HepG2 (cell line): ENCODE measurements at regions not wholly inside any gene's neighbourhood (a gene's known extent, or its start where the extent isn't known, plus 50 kb on each side); places are given as distances from the start of the nearest gene placed in this dataset.

ENCODE experiments used
- ATAC-seq: fragments of 200-7000 bp; cut with Tn5 transposase; 3 replicates; pipeline ENCODE4 v1.9.1; 2020; ENCODE audit warnings: mild to moderate bottlenecking, moderate library complexity
- BruUV-seq: library from RNA; stranded (reverse); fragments of 400-500 nt; replicated peaks from 2 replicates; lab custom pipeline; 2021; lab: Mats Ljungman, UMichigan
- CTCF ChIA-PET: fragments of 300-600 bp; formaldehyde crosslinking; extraction: SDS; loops from one replicate; lab custom pipeline; 2021; ENCODE audit warnings: low total read pairs, inconsistent platforms, low intra/inter-chr PET ratio; lab: Yijun Ruan, JAX
- POLR2A ChIA-PET: fragments of 350-600 bp; sonication (Branson Sonifier 250); formaldehyde crosslinking; loops from one replicate; lab custom pipeline; 2020; ENCODE audit warnings: antibody characterized with exemption, inconsistent platforms; lab: Yijun Ruan, JAX
- DNase-seq: peaks from one replicate; pipeline ENCODE4 v3.0.0-alpha.2; 2015; ENCODE audit warnings: low spot score
- FAIRE-seq: peaks from 3 replicates; lab custom pipeline; 2011; peaks lifted over from hg19 to GRCh38; lab: Jason Lieb, UNC
- H2AFZ ChIP-seq: one replicate; pipeline ENCODE4 v1.6.1; 2011; ENCODE audit warnings: low read length, inconsistent platforms
- H3K27ac ChIP-seq: fragments of 300-600 bp; 3 replicates; pipeline ENCODE4 v1.8.0; 2011; ENCODE audit warnings: mixed run types, mild to moderate bottlenecking, mixed read lengths, low read length, inconsistent platforms; ENCODE audit not compliant: insufficient read depth; ENCODE audit errors: extremely low read length
- H3K27me3 ChIP-seq, 2 experiments: fragments of 200-600 bp in 1 of 2; 2 replicates in 1 of 2; 3 replicates in 1 of 2; pipeline versions ENCODE4 v1.6.0 to v1.8.0; 2011; ENCODE audit warnings: low read length in 2 of 2, mild to moderate bottlenecking in 2 of 2, moderate library complexity in 2 of 2, inconsistent platforms in 1 of 2; ENCODE audit not compliant: insufficient read depth in 2 of 2, control insufficient read depth in 1 of 2
- H3K36me3 ChIP-seq, 2 experiments: fragments of 200-600 bp in 1 of 2; replicated peaks in 1 of 2; 2 replicates in 1 of 2; 3 replicates in 1 of 2; pipeline versions ENCODE4 v1.5.1 to v1.8.0; 2011; ENCODE audit warnings: low read length in 2 of 2, inconsistent platforms in 1 of 2; ENCODE audit not compliant: insufficient read depth in 2 of 2, control insufficient read depth in 1 of 2
- H3K4me1 ChIP-seq: 2 replicates; pipeline ENCODE4 v1.5.1; 2012; ENCODE audit warnings: low read length, inconsistent platforms; ENCODE audit not compliant: insufficient read depth
- H3K4me2 ChIP-seq: 2 replicates; pipeline ENCODE4 v1.6.0; 2011; ENCODE audit warnings: low read depth, low read length, inconsistent platforms
- H3K4me3 ChIP-seq, 3 experiments: fragments of 200-600 bp in 1 of 3; sonication (generic), shearing (Covaris generic) in 1 of 3; replicated peaks in 1 of 3; 2 replicates each; pipeline ENCODE4 v1.5.1; 2011 to 2016; ENCODE audit warnings: low read length in 3 of 3, inconsistent platforms in 2 of 3, low read depth in 2 of 3, mild to moderate bottlenecking in 2 of 3, control low read depth in 1 of 3, mixed read lengths in 1 of 3; ENCODE audit not compliant: insufficient read depth in 1 of 3
- H3K79me2 ChIP-seq: one replicate; pipeline ENCODE4 v1.6.1; 2011; ENCODE audit warnings: low read length, inconsistent platforms; ENCODE audit not compliant: insufficient read depth
- H3K9ac ChIP-seq: 2 replicates; pipeline ENCODE4 v1.6.0; 2011; ENCODE audit warnings: mild to moderate bottlenecking, low read depth, low read length, inconsistent platforms; ENCODE audit not compliant: insufficient read depth
- H3K9me3 ChIP-seq: 2 replicates; pipeline ENCODE4 v1.5.1; 2012; ENCODE audit warnings: mild to moderate bottlenecking, low read length
- H4K20me1 ChIP-seq: 2 replicates; pipeline ENCODE4 v1.6.0; 2011; ENCODE audit warnings: inconsistent platforms, mild to moderate bottlenecking, low read length, moderate library complexity; ENCODE audit not compliant: insufficient read depth
- CREM ChIP-seq, 2 experiments: sonication (generic) in 1 of 2; formaldehyde crosslinking in 1 of 2; IDR thresholded peaks; 2 replicates each; pipeline versions ENCODE4 v1.4.0 to v1.6.1; 2016 to 2020; ENCODE audit warnings: antibody characterized with exemption in 1 of 2, mild to moderate bottlenecking in 1 of 2, missing genetic modification reagents in 1 of 2
- IRX3 ChIP-seq: sonication (generic); formaldehyde crosslinking; IDR thresholded peaks from 2 replicates; pipeline ENCODE4 v1.8.1; 2023; ENCODE audit warnings: mild to moderate bottlenecking, low read depth, missing genetic modification reagents, borderline replicate concordance
- NCOR1 ChIP-seq: fragments of 200-600 bp; sonication (generic); IDR thresholded peaks from 2 replicates; pipeline ENCODE4 v1.7.0; 2017; ENCODE audit warnings: antibody characterized with exemption, low read length, borderline replicate concordance
- NONO ChIP-seq, 2 experiments: fragments of 450-650 bp in 1 of 2; sonication (generic) in 1 of 2; formaldehyde crosslinking in 1 of 2; IDR thresholded peaks in 1 of 2; conservative IDR thresholded peaks in 1 of 2; 2 replicates each; pipeline versions ENCODE4 v1.6.1 to v1.8.0; 2017 to 2022; ENCODE audit warnings: mild to moderate bottlenecking in 1 of 2, missing genetic modification reagents in 1 of 2, moderate library complexity in 1 of 2
- PHF21A ChIP-seq: sonication (generic); formaldehyde crosslinking; IDR thresholded peaks from 2 replicates; pipeline ENCODE4 v1.5.0; 2020; ENCODE audit warnings: mild to moderate bottlenecking, missing genetic modification reagents
- ZNF124 ChIP-seq: sonication (generic); formaldehyde crosslinking; IDR thresholded peaks from 2 replicates; pipeline ENCODE4 v1.4.0; 2020; ENCODE audit warnings: missing genetic modification reagents
- ZNF253 ChIP-seq: sonication (generic); formaldehyde crosslinking; IDR thresholded peaks from 2 replicates; pipeline ENCODE4 v1.8.0; 2022; ENCODE audit warnings: mild to moderate bottlenecking, missing genetic modification reagents, borderline replicate concordance
- ZNF264 ChIP-seq: sonication (generic); formaldehyde crosslinking; IDR thresholded peaks from 2 replicates; pipeline ENCODE4 v1.4.0; 2020; ENCODE audit warnings: missing genetic modification reagents
- ZNF75D ChIP-seq: sonication (generic); formaldehyde crosslinking; IDR thresholded peaks from 2 replicates; pipeline ENCODE4 v1.8.1; 2023; ENCODE audit warnings: missing genetic modification reagents, mild to moderate bottlenecking, borderline replicate concordance
- WGBS: methylation state at CpG from one replicate; pipeline ENCODE4 v1.1.6; 2017; ENCODE audit warnings: low lambda C conversion rate; 5-methylcytosine and 5-hydroxymethylcytosine counted together
- in situ Hi-C: cut with HindIII; loops from 2 replicates; pipeline ENCODE4 v1.10.0; 2017; ENCODE audit warnings: low pct_unique_long_range_greater_than_20kb; ENCODE audit not compliant: extremely low pct_ligation_motif_present
- intact Hi-C: fragments of 100-400 bp; cut with micrococcal nuclease; formaldehyde crosslinking; loops from one replicate; pipeline ENCODE4 v1.10.0; 2022; ENCODE audit not compliant: unreplicated experiment
- TF ChIP-seq, protein P1 (sequence below): sonication (generic); formaldehyde crosslinking; IDR thresholded peaks from 2 replicates; pipeline ENCODE4 v1.5.0; 2020; ENCODE audit warnings: mild to moderate bottlenecking, missing genetic modification reagents, borderline replicate concordance
- TF ChIP-seq, protein P2 (sequence below): sonication (generic); formaldehyde crosslinking; IDR thresholded peaks from 2 replicates; pipeline ENCODE4 v1.4.0; 2020; ENCODE audit warnings: missing genetic modification reagents, borderline replicate concordance
- TF ChIP-seq, protein P3 (sequence below): sonication (generic); formaldehyde crosslinking; IDR thresholded peaks from 2 replicates; pipeline ENCODE4 v1.4.0; 2020; ENCODE audit warnings: mild to moderate bottlenecking, missing genetic modification reagents, borderline replicate concordance

DNA sequence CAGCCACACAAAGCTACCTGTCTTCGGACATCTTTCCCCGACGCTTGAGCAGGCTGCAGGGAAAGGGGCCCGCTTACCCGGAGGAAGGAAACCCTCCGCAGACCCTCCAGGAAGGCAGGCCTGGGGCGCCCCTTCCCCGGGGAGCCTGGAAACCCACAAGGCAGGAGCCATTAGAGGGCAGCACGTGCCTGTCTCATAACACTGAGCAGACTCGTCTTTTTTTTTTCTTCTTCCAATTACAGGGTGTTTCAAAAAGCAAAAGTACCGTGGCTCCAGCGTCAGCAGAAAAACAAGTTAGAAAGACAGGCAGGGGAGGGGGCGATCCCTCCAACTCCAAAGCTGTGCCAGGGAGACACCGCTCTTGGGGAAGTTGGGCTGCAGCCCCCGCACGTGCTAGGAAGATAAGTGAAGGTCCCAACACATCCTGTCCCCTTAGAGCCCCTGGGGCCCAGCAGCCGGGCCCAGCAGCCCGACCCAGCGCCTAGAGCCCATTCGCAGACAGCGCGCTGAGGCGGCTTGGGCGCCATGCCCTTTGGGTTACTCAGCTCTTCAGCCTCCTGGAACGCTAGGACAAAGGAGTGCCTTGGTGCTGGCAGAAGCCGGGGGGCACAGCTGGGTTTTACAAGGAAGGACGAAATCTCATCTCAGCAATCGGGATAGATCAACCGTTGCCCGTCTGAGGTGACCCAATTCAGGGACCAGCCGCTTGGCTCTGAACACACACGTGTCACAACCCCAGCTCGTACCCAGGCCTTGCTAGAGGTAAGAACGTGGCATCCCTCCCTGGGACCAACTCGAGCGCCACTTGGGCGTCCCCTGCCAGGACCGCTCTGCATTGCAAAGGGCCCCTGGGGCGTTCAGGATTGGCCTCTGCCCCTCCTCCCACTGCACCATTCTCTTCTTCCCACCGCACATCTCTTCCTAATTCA is 136.3 kb downstream of the LY86 start:
- Histone ChIP-seq H3K9ac (peak overlapping the region; percentile 30; the same call in 1 of the 2 replicates), H3K4me1 (peaks cover 31% of the 10 kb centered on the region), H3K4me3 (peak overlapping the region; percentile 26 to 75 (median 31)), H4K20me1 (no peaks in the 10 kb centered on the region), H3K9me3 (no peaks in the 10 kb centered on the region), H3K27me3 (peaks cover 0 to 4% of the 10 kb centered on the region in 2 experiments; a peak in 2 of 5 replicates), H2AFZ (peak overlapping the region; percentile 75), H3K79me2 (no peaks in the 10 kb centered on the region), H3K36me3 (no peaks in the 10 kb centered on the region), H3K27ac (no peak overlapping the region), H3K4me2 (peak overlapping the region; percentile 89)
- peak; percentile 47 for FAIRE-seq
- no TSS peak for BruUV-seq
- WGBS = 48% methylated on average over 30 of the region's 40 CpGs
- intact Hi-C loops = loop anchor here (1.0 to 10.0 kb wide), 4 partner anchors 48 to 890 kb away; partner anchors contain the start of gene RREB1
- peak; percentile 51 for DNase-seq
- ATAC-seq = peak; percentile 90
- ChIA-PET CTCF (interaction anchor here (1.5 to 1.6 kb wide), 2 partner anchors 514 to 519 kb away, joined by 10 to 13 read pairs; no protein-coding TSS in a partner anchor), POLR2A (no interaction called here)
- in situ Hi-C loops = loop anchor here (5.0 kb wide), 1 partner anchor 517 kb away; no protein-coding TSS in a partner anchor
- TF ChIP-seq IRX3 (CRISPR knock-in tag) (no peak), ZNF253 (CRISPR knock-in tag) (no peak), NONO (IDR thresholded peaks at IDR 0.05) (no peak), NONO (CRISPR knock-in tag; conservative IDR thresholded peaks at IDR 0.05) (no peak), CREM (IDR thresholded peaks at IDR 0.05) (no peak), CREM (CRISPR knock-in tag; IDR thresholded peaks at IDR 0.05) (no peak), ZNF124 (peak; percentile 68), ZNF264 (CRISPR knock-in tag) (no peak), PHF21A (CRISPR knock-in tag) (peak; percentile 57; the same call in 1 of the 2 replicates), NCOR1 (no peak), ZNF75D (CRISPR knock-in tag) (no peak)
- TF ChIP-seq, protein P1, sequence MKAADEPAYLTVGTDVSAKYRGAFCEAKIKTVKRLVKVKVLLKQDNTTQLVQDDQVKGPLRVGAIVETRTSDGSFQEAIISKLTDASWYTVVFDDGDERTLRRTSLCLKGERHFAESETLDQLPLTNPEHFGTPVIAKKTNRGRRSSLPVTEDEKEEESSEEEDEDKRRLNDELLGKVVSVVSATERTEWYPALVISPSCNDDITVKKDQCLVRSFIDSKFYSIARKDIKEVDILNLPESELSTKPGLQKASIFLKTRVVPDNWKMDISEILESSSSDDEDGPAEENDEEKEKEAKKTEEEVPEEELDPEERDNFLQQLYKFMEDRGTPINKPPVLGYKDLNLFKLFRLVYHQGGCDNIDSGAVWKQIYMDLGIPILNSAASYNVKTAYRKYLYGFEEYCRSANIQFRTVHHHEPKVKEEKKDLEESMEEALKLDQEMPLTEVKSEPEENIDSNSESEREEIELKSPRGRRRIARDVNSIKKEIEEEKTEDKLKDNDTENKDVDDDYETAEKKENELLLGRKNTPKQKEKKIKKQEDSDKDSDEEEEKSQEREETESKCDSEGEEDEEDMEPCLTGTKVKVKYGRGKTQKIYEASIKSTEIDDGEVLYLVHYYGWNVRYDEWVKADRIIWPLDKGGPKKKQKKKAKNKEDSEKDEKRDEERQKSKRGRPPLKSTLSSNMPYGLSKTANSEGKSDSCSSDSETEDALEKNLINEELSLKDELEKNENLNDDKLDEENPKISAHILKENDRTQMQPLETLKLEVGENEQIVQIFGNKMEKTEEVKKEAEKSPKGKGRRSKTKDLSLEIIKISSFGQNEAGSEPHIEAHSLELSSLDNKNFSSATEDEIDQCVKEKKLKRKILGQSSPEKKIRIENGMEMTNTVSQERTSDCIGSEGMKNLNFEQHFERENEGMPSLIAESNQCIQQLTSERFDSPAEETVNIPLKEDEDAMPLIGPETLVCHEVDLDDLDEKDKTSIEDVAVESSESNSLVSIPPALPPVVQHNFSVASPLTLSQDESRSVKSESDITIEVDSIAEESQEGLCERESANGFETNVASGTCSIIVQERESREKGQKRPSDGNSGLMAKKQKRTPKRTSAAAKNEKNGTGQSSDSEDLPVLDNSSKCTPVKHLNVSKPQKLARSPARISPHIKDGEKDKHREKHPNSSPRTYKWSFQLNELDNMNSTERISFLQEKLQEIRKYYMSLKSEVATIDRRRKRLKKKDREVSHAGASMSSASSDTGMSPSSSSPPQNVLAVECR (CRISPR knock-in tag) = 0 out of 2 replicates have a peak, but pooled peaks have one; percentile 8
- TF ChIP-seq, protein P2, sequence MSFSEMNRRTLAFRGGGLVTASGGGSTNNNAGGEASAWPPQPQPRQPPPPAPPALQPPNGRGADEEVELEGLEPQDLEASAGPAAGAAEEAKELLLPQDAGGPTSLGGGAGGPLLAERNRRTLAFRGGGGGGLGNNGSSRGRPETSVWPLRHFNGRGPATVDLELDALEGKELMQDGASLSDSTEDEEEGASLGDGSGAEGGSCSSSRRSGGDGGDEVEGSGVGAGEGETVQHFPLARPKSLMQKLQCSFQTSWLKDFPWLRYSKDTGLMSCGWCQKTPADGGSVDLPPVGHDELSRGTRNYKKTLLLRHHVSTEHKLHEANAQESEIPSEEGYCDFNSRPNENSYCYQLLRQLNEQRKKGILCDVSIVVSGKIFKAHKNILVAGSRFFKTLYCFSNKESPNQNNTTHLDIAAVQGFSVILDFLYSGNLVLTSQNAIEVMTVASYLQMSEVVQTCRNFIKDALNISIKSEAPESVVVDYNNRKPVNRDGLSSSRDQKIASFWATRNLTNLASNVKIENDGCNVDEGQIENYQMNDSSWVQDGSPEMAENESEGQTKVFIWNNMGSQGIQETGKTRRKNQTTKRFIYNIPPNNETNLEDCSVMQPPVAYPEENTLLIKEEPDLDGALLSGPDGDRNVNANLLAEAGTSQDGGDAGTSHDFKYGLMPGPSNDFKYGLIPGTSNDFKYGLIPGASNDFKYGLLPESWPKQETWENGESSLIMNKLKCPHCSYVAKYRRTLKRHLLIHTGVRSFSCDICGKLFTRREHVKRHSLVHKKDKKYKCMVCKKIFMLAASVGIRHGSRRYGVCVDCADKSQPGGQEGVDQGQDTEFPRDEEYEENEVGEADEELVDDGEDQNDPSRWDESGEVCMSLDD (CRISPR knock-in tag) = no peak
- TF ChIP-seq, protein P3, sequence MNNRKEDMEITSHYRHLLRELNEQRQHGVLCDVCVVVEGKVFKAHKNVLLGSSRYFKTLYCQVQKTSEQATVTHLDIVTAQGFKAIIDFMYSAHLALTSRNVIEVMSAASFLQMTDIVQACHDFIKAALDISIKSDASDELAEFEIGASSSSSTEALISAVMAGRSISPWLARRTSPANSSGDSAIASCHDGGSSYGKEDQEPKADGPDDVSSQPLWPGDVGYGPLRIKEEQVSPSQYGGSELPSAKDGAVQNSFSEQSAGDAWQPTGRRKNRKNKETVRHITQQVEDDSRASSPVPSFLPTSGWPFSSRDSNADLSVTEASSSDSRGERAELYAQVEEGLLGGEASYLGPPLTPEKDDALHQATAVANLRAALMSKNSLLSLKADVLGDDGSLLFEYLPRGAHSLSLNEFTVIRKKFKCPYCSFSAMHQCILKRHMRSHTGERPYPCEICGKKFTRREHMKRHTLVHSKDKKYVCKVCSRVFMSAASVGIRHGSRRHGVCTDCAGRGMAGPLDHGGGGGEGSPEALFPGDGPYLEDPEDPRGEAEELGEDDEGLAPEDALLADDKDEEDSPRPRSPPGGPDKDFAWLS = no peak
